Lung (tissue), 11 donors: ENCODE measurements at regions not wholly inside any gene's neighbourhood (a gene's known extent, or its start where the extent isn't known, plus 50 kb on each side); places are given as distances from the start of the nearest gene placed in this dataset.

Experiments used
- ATAC-seq: fragments of 200-7000 bp; cut with Tn5 transposase; one replicate; pipeline ENCODE4 v1.9.1; 2020; ENCODE audit warnings: moderate number of reproducible peaks; ENCODE audit not compliant: insufficient read depth, low FRiP score
- DNase-seq, 3 donors: peaks; one replicate each; pipeline ENCODE4 v3.0.0-alpha.2; 2013 to 2017
- H3K27ac ChIP-seq, 2 donors: one replicate each; pipeline ENCODE4 v1.5.1; 2013; ENCODE audit warnings: mild to moderate bottlenecking in 2 of 2, moderate library complexity in 2 of 2, control low read depth in 1 of 2, inconsistent platforms in 1 of 2, low read depth in 1 of 2, low read length in 1 of 2
- H3K27me3 ChIP-seq, 3 donors: one replicate each; pipeline ENCODE4 v1.5.1; 2013; ENCODE audit warnings: low read length in 2 of 3; ENCODE audit not compliant: control insufficient read depth in 3 of 3, insufficient read depth in 3 of 3
- H3K36me3 ChIP-seq, 4 donors: one replicate each; pipeline ENCODE4 v1.5.1; 2013; ENCODE audit warnings: low read length in 4 of 4, mild to moderate bottlenecking in 1 of 4, moderate library complexity in 1 of 4; ENCODE audit not compliant: control insufficient read depth in 4 of 4, insufficient read depth in 4 of 4
- H3K4me1 ChIP-seq, 5 donors: one replicate each; pipeline ENCODE4 v1.5.1; 2013; ENCODE audit warnings: low read length in 5 of 5, mild to moderate bottlenecking in 2 of 5, moderate library complexity in 1 of 5; ENCODE audit not compliant: control insufficient read depth in 5 of 5, insufficient read depth in 5 of 5
- H3K4me3 ChIP-seq: one replicate; pipeline ENCODE4 v1.5.1; 2013; ENCODE audit warnings: mild to moderate bottlenecking, control low read depth, moderate library complexity
- H3K9ac ChIP-seq, 2 donors: one replicate each; pipeline ENCODE4 v1.5.1; 2013; ENCODE audit warnings: low read length in 2 of 2, control low read depth in 1 of 2; ENCODE audit not compliant: insufficient read depth in 1 of 2
- H3K9me3 ChIP-seq, 4 donors: one replicate each; pipeline ENCODE4 v1.5.1; 2013; ENCODE audit warnings: low read length in 3 of 4, mild to moderate bottlenecking in 1 of 4, moderate library complexity in 1 of 4; ENCODE audit not compliant: control insufficient read depth in 4 of 4, insufficient read depth in 3 of 4
- WGBS, 2 donors: extraction: QIAGEN DNeasy Blood & Tissue Kit; methylation state at CpG; one replicate each; pipeline ENCODE4 v1.1.7; 2013; 5-methylcytosine and 5-hydroxymethylcytosine counted together
- TF ChIP-seq, protein P1 (sequence below): IDR thresholded peaks from 2 replicates; pipeline ENCODE4 v1.5.1; 2012; ENCODE audit warnings: mild to moderate bottlenecking; ENCODE audit errors: control extremely low read depth, extremely low read depth
- donor health status: control.
- donor health status: control.
- donor health status: Bipolar disorder and iron deficiency.
- donor health status: healthy.
- donor health status: DM: yes; HTN: yes; CAD: no.

- 85 to 90% methylated on average over 9 of the region's 9 CpGs for WGBS, 2 donors
- TF ChIP-seq, protein P1, sequence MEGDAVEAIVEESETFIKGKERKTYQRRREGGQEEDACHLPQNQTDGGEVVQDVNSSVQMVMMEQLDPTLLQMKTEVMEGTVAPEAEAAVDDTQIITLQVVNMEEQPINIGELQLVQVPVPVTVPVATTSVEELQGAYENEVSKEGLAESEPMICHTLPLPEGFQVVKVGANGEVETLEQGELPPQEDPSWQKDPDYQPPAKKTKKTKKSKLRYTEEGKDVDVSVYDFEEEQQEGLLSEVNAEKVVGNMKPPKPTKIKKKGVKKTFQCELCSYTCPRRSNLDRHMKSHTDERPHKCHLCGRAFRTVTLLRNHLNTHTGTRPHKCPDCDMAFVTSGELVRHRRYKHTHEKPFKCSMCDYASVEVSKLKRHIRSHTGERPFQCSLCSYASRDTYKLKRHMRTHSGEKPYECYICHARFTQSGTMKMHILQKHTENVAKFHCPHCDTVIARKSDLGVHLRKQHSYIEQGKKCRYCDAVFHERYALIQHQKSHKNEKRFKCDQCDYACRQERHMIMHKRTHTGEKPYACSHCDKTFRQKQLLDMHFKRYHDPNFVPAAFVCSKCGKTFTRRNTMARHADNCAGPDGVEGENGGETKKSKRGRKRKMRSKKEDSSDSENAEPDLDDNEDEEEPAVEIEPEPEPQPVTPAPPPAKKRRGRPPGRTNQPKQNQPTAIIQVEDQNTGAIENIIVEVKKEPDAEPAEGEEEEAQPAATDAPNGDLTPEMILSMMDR, result no peak
- H3K36me3 ChIP-seq, result no peaks in the 10 kb centered on the region
These were observed 76.8 kb upstream of the FAM180A start for GRCh38 chr7:135825406-135825805.

GRCh38 chr7:135822376-135822775 is 73.8 kb upstream of the FAM180A start:
- Histone ChIP-seq H3K9ac (no peak overlapping the region), H3K9me3 (no peaks in the 10 kb centered on the region), H3K4me3 (no peak overlapping the region), H3K4me1 (no peaks in the 10 kb centered on the region), H3K36me3 (no peaks in the 10 kb centered on the region), H3K27ac (no peak overlapping the region), H3K27me3 (no peaks in the 10 kb centered on the region)
- 93% methylated on average over 6 of the region's 6 CpGs for WGBS, 2 donors
- TF ChIP-seq, protein P1, result no peak
- no peak for ATAC-seq
- no peak for DNase-seq

More at GRCh38 chr7:135825406-135825805, 76.8 kb upstream of the FAM180A start:
- Histone ChIP-seq H3K4me1 (peaks cover 0 to 4% (median 0%) of the 10 kb centered on the region in 5 donors), H3K27ac (no peak overlapping the region), H3K9me3 (no peaks in the 10 kb centered on the region), H3K27me3 (no peaks in the 10 kb centered on the region), H3K4me3 (no peak overlapping the region), H3K9ac (no peak overlapping the region)
- DNase-seq, result no peak
- ATAC-seq, result no peak

DNA sequence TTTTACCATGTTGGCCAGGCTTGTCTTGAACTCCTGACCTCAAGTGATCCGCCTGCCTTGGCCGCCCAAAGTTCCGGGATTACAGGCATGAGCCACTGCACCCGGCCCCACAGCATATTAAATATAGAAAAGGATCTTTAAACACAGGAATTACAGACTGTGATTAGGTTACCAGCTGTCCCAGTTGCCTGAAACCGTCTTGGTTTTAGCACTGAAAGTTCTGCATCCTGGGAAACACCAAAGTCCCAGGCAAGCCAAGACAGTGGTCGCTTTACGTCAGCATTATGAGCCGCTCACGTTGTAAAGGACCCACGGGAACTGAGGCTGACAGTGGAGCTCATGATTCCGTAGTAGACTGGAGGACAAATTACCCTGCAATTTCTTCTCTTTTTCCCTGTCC is 69.0 kb upstream of the FAM180A start:
- Histone ChIP-seq H3K9me3 (no peaks in the 10 kb centered on the region), H3K27ac (no peak overlapping the region), H3K4me1 (no peaks in the 10 kb centered on the region), H3K4me3 (no peak overlapping the region), H3K27me3 (no peaks in the 10 kb centered on the region), H3K36me3 (no peaks in the 10 kb centered on the region), H3K9ac (no peak overlapping the region)
- WGBS, 2 donors, result 76 to 90% methylated on average over 11 of the region's 11 CpGs
- no peak for ATAC-seq
- TF ChIP-seq, protein P1, result no peak
- no peak for DNase-seq

- Histone ChIP-seq H3K27ac (no peak overlapping the region), H3K4me1 (peaks cover 0 to 8% (median 0%) of the 10 kb centered on the region in 5 donors), H3K27me3 (peaks cover 0 to 4% (median 0%) of the 10 kb centered on the region in 3 donors), H3K9me3 (peaks cover 0 to 2% (median 0%) of the 10 kb centered on the region in 4 donors), H3K9ac (no peak overlapping the region), H3K36me3 (no peaks in the 10 kb centered on the region), H3K4me3 (no peak overlapping the region)
- TF ChIP-seq, protein P1, result no peak
- WGBS, 2 donors, result 82 to 91% methylated on average over 3 of the region's 3 CpGs
- DNase-seq (no peak), ATAC-seq (no peak)
These were observed 66.4 kb upstream of the FAM180A start for GRCh38 chr7:135815033-135815432.
